ENCODE measurements at regions not wholly inside any gene's neighbourhood (a gene's known extent, or its start where the extent isn't known, plus 50 kb on each side); places are given as distances from the start of the nearest gene placed in this dataset.
"Not testable (repeated sequence)": the region's sequence is repeated elsewhere in the genome, so short reads cannot be mapped to it uniquely, and the experiment has no call there.

- H3K27ac Mint-ChIP-seq, H3K4me3 Mint-ChIP-seq, H3K27me3 Mint-ChIP-seq, CTCF ChIA-PET, H3K4me1 Mint-ChIP-seq, H3K36me3 Mint-ChIP-seq, H3K9me3 Mint-ChIP-seq, DNase-seq: not testable (repeated sequence)
Observed at GRCh38 chr9:107774099-107774498, 284.5 kb upstream of the KLF4 start.

GRCh38 chr9:107772988-107773387, 283.4 kb upstream of the KLF4 start:
- Mint-ChIP-seq H3K9me3 (no peaks in the 10 kb centered on the region), H3K27ac (no peak overlapping the region), H3K4me1 (no peaks in the 10 kb centered on the region), H3K4me3 (no peak overlapping the region), H3K36me3 (no peaks in the 10 kb centered on the region), H3K27me3 (no peaks in the 10 kb centered on the region)
- no peak for DNase-seq
- CTCF ChIA-PET, result no interaction called here

GRCh38 chr9:107770716-107771115, 281.1 kb upstream of the KLF4 start:
- CTCF ChIA-PET, result no interaction called here
- Mint-ChIP-seq H3K27me3 (no peaks in the 10 kb centered on the region), H3K36me3 (no peaks in the 10 kb centered on the region), H3K4me3 (no peak overlapping the region), H3K9me3 (no peaks in the 10 kb centered on the region), H3K27ac (no peak overlapping the region), H3K4me1 (no peaks in the 10 kb centered on the region)
- DNase-seq, result no peak

- Mint-ChIP-seq H3K27ac (no peak overlapping the region), H3K4me1 (no peaks in the 10 kb centered on the region), H3K27me3 (no peaks in the 10 kb centered on the region), H3K4me3 (no peak overlapping the region), H3K36me3 (no peaks in the 10 kb centered on the region), H3K9me3 (no peaks in the 10 kb centered on the region)
- no peak for DNase-seq
- CTCF ChIA-PET, result no interaction called here
Observed at GRCh38 chr9:107768224-107768623, 278.7 kb upstream of the KLF4 start.

- H3K4me1 Mint-ChIP-seq, result no peaks in the 10 kb centered on the region
- CTCF ChIA-PET, result no interaction called here
- DNase-seq, result no peak
- no peak overlapping the region for H3K4me3 Mint-ChIP-seq
- no peaks in the 10 kb centered on the region for H3K36me3 Mint-ChIP-seq
- H3K9me3 Mint-ChIP-seq, result no peaks in the 10 kb centered on the region
- no peaks in the 10 kb centered on the region for H3K27me3 Mint-ChIP-seq
- H3K27ac Mint-ChIP-seq, result no peak overlapping the region
Observed at GRCh38 chr9:107767711-107768110, 278.1 kb upstream of the KLF4 start.

- H3K4me3 Mint-ChIP-seq, DNase-seq, H3K27ac Mint-ChIP-seq, H3K36me3 Mint-ChIP-seq, H3K27me3 Mint-ChIP-seq, CTCF ChIA-PET, H3K4me1 Mint-ChIP-seq, H3K9me3 Mint-ChIP-seq: not testable (repeated sequence)
Observed at GRCh38 chr9:107763469-107763868, 273.9 kb upstream of the KLF4 start.

- H3K4me3 Mint-ChIP-seq, result no peak overlapping the region
- no peak for DNase-seq
Observed at GRCh38 chr9:107761307-107761706, 271.7 kb upstream of the KLF4 start.

GRCh38 chr9:107760469-107761242, 271.1 kb upstream of the KLF4 start:
- H3K9me3 Mint-ChIP-seq, result peaks cover 6% of the 10 kb centered on the region
- H3K36me3 Mint-ChIP-seq, result no peaks in the 10 kb centered on the region
- H3K4me1 Mint-ChIP-seq, result no peaks in the 10 kb centered on the region
- H3K4me3 Mint-ChIP-seq, result no peak overlapping the region
- H3K27ac Mint-ChIP-seq, result no peak overlapping the region
- no peak for DNase-seq
- no peaks in the 10 kb centered on the region for H3K27me3 Mint-ChIP-seq
- CTCF ChIA-PET, result no interaction called here

More at GRCh38 chr9:107761307-107761706, 271.7 kb upstream of the KLF4 start:
- CTCF ChIA-PET, result no interaction called here
- H3K9me3 Mint-ChIP-seq, result peaks cover 6% of the 10 kb centered on the region
- no peaks in the 10 kb centered on the region for H3K4me1 Mint-ChIP-seq
- H3K27me3 Mint-ChIP-seq, result no peaks in the 10 kb centered on the region
- no peaks in the 10 kb centered on the region for H3K36me3 Mint-ChIP-seq
- no peak overlapping the region for H3K27ac Mint-ChIP-seq

- Mint-ChIP-seq H3K4me3 (no peak overlapping the region), H3K27ac (no peak overlapping the region), H3K9me3 (peaks cover 6% of the 10 kb centered on the region), H3K36me3 (no peaks in the 10 kb centered on the region), H3K4me1 (no peaks in the 10 kb centered on the region), H3K27me3 (no peaks in the 10 kb centered on the region)
- CTCF ChIA-PET, result no interaction called here
- no peak for DNase-seq
Observed at GRCh38 chr9:107759823-107760166, 270.2 kb upstream of the KLF4 start.

GRCh38 chr9:107759009-107759822, 269.6 kb upstream of the KLF4 start:
- DNase-seq, result no peak
- no peak overlapping the region for H3K27ac Mint-ChIP-seq
- CTCF ChIA-PET, result no interaction called here
- H3K9me3 Mint-ChIP-seq, result peaks cover 6% of the 10 kb centered on the region
- H3K4me3 Mint-ChIP-seq, result no peak overlapping the region
- H3K36me3 Mint-ChIP-seq, result no peaks in the 10 kb centered on the region
- no peaks in the 10 kb centered on the region for H3K27me3 Mint-ChIP-seq
- no peaks in the 10 kb centered on the region for H3K4me1 Mint-ChIP-seq

- Mint-ChIP-seq H3K36me3 (no peaks in the 10 kb centered on the region), H3K27ac (no peak overlapping the region), H3K4me1 (no peaks in the 10 kb centered on the region), H3K27me3 (no peaks in the 10 kb centered on the region), H3K9me3 (peaks cover 3% of the 10 kb centered on the region), H3K4me3 (no peak overlapping the region)
- CTCF ChIA-PET, result no interaction called here
- no peak for DNase-seq
Observed at GRCh38 chr9:107756091-107756490, 266.5 kb upstream of the KLF4 start.

- CTCF ChIA-PET, result no interaction called here
- Mint-ChIP-seq H3K27ac (no peak overlapping the region), H3K36me3 (no peaks in the 10 kb centered on the region), H3K4me3 (no peak overlapping the region), H3K27me3 (no peaks in the 10 kb centered on the region), H3K9me3 (peaks cover 3% of the 10 kb centered on the region), H3K4me1 (no peaks in the 10 kb centered on the region)
- DNase-seq, result no peak
Observed at GRCh38 chr9:107755246-107755645, 265.7 kb upstream of the KLF4 start.

GRCh38 chr9:107751567-107752210, 262.1 kb upstream of the KLF4 start:
- DNase-seq, result no peak
- Mint-ChIP-seq H3K27me3 (no peaks in the 10 kb centered on the region), H3K9me3 (no peaks in the 10 kb centered on the region), H3K4me1 (no peaks in the 10 kb centered on the region), H3K36me3 (no peaks in the 10 kb centered on the region), H3K27ac (no peak overlapping the region), H3K4me3 (no peak overlapping the region)
- CTCF ChIA-PET, result no interaction called here

GRCh38 chr9:107750741-107751566, 261.4 kb upstream of the KLF4 start:
- Mint-ChIP-seq H3K27me3 (no peaks in the 10 kb centered on the region), H3K36me3 (no peaks in the 10 kb centered on the region), H3K4me1 (no peaks in the 10 kb centered on the region), H3K27ac (no peak overlapping the region), H3K4me3 (no peak overlapping the region), H3K9me3 (no peaks in the 10 kb centered on the region)
- no peak for DNase-seq
- CTCF ChIA-PET, result no interaction called here
